Muscle of leg (tissue), 3 donors: ENCODE measurements at regions not wholly inside any gene's neighbourhood (a gene's known extent, or its start where the extent isn't known, plus 50 kb on each side); places are given as distances from the start of the nearest gene placed in this dataset.
A peak's percentile ranks its signal among the peaks of the same experiment; 100 is the strongest.

Experiments
- DNase-seq: peaks from one replicate; pipeline ENCODE4 v3.0.0; 2013
- H3K27ac ChIP-seq: one replicate; pipeline ENCODE4 v1.5.1; 2013; ENCODE audit warnings: mild to moderate bottlenecking, low read length, control low read depth
- H3K27me3 ChIP-seq: one replicate; pipeline ENCODE4 v1.6.1; 2013; ENCODE audit warnings: low read length; ENCODE audit not compliant: control insufficient read depth, insufficient read depth
- H3K36me3 ChIP-seq: one replicate; pipeline ENCODE4 v1.6.1; 2013; ENCODE audit warnings: low read length; ENCODE audit not compliant: control insufficient read depth, insufficient read depth
- H3K4me1 ChIP-seq: one replicate; pipeline ENCODE4 v1.6.1; 2013; ENCODE audit warnings: low read length; ENCODE audit not compliant: control insufficient read depth, insufficient read depth
- H3K4me3 ChIP-seq: one replicate; pipeline ENCODE4 v1.5.1; 2013; ENCODE audit warnings: low read length, control low read depth
- H3K9me3 ChIP-seq: replicated peaks from 2 replicates; pipeline ENCODE4 v1.6.1; 2013; ENCODE audit warnings: low read depth, low read length; ENCODE audit not compliant: control insufficient read depth
- WGBS: methylation state at CpG from one replicate; pipeline ENCODE4 v1.1.5; 2013; ENCODE audit warnings: missing lambda C conversion rate; ENCODE audit not compliant: insufficient coverage; 5-methylcytosine and 5-hydroxymethylcytosine counted together

DNA sequence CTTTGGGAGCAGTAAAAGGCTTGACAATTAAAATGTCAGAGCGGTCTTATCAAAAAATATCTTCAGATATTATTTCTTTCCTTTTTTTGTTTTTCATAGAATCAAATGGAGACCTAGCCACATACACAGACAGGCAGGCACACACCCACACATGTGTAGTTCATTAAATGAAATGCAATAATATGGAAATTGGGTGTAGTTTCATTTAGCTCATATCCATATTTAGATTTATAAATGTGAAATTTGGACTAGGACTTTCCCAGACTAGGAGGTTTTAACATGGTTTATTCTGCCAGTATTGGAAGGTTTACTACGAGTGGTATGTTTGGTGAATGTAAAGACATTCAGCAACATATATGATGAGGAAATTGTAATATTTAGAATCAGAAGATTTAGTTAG lies 277.7 kb upstream of the NT5E start:
- H3K4me1 ChIP-seq = no peaks in the 10 kb centered on the region
- H3K4me3 ChIP-seq = no peak overlapping the region
- H3K9me3 ChIP-seq = peaks cover 2% of the 10 kb centered on the region
- peak; percentile 31 for DNase-seq
- no peaks in the 10 kb centered on the region for H3K27me3 ChIP-seq
- H3K27ac ChIP-seq = no peak overlapping the region
- no peaks in the 10 kb centered on the region for H3K36me3 ChIP-seq
- WGBS = no CpG with 5 or more reads among the region's 2 CpGs

GRCh38 chr6:85169189-85169588 lies 280.7 kb upstream of the NT5E start:
- Histone ChIP-seq H3K9me3 (no peaks in the 10 kb centered on the region), H3K27me3 (no peaks in the 10 kb centered on the region), H3K36me3 (no peaks in the 10 kb centered on the region), H3K4me3 (no peak overlapping the region), H3K4me1 (no peaks in the 10 kb centered on the region), H3K27ac (no peak overlapping the region)
- WGBS = no CpG with 5 or more reads among the region's 2 CpGs
- DNase-seq = no peak

DNA sequence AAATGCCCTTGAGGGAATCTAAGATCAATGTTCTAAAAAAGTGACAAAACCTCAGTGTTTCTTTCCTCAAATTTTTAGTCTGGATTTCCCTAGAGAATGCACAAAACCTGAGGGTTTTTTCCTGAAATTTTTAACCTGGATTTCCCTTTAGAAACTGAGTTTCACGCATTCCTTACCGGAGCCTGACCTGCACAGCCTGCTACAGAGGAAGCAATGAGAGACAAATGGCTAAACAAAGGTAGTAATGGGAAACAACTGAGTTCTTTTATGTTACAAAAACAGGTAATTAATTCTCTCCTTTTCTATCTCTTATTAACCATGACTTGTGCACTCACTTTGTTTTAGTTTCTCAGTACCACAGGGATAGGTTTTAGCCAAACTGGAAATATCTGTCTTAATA lies 281.7 kb upstream of the NT5E start:
- WGBS = no CpG with 5 or more reads among the region's 2 CpGs
- H3K4me1 ChIP-seq = peaks cover 3% of the 10 kb centered on the region
- DNase-seq = no peak
- no peaks in the 10 kb centered on the region for H3K36me3 ChIP-seq
- no peaks in the 10 kb centered on the region for H3K27me3 ChIP-seq
- H3K9me3 ChIP-seq = no peaks in the 10 kb centered on the region
- H3K27ac ChIP-seq = no peak overlapping the region
- no peak overlapping the region for H3K4me3 ChIP-seq

DNA sequence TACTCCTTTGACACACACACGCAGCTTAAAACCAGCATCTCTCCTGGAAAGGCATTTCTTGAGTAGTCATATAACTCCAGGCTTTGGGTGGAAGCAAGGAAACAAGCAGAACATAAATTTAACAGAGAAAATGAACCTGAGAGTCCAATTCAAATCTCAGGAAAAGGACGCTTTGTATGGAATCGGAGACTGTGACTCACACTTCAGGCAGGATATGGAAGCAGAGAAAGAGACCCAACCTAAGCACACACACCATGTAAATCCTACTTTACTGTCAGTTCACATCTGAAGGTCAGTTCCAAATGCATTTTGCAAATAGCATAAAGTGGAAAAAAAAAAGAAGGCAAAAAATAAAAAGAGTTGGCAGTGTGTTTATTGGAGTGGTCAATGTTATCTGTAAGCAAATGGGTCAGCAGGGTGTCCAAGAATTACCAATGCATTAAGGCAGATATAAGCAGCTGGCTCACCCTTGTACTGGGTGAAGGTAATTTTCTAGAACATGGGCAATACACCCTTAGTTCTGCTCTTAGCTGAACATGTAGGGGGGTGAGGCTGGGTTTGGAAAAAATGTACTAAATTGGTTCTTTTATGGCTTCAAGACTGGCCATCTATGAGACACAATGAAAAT lies 283.7 kb upstream of the NT5E start:
- no CpG with 5 or more reads among the region's 3 CpGs for WGBS
- Histone ChIP-seq H3K9me3 (no peaks in the 10 kb centered on the region), H3K36me3 (no peaks in the 10 kb centered on the region), H3K27ac (no peak overlapping the region), H3K4me1 (peaks cover 3% of the 10 kb centered on the region), H3K27me3 (no peaks in the 10 kb centered on the region), H3K4me3 (no peak overlapping the region)
- peak; percentile 38 for DNase-seq

DNA sequence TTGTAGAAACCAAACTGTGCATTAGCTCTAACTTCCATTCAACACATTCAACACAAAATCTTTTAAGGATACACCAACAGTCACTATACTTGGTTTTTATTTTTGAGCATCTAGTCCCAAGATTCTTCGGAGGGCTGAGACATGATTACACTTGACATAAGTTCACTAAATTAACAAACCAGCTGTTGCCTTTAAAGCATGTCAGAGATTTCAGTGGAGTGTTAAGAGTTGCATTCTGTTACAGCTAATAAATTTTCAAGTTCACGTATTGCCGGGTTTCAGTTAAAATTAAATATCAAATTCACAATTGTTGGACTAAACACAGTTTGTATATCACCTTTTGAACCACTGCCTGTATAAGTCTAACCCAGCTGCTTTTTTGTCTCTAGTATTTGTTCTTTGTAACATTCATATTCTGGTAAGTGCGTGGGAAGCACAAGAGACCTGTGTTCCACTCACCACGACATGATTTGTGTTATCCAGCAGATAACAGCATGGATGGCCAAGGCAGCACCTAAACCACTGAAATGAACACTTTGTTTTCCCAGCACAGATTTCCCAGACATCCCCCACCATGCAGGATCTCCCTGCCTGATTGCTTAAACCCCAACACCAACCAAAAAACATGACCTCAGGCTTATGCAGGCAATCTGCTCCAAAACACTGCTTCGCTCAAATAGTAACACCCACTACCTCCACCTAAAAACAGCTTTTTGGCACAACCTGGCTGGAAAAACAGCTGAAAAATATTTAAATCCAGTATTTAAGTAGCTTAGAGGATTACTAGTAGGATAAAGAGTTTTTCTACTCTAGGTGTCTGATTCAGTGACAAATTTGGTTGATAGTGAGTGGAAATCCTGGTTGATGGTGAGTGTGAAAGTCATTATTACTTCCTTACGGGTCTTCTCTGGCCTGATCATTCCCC lies 286.5 kb upstream of the NT5E start:
- Histone ChIP-seq H3K27me3 (no peaks in the 10 kb centered on the region), H3K27ac (peak overlapping the region; percentile 61), H3K36me3 (no peaks in the 10 kb centered on the region), H3K4me1 (peaks cover 3% of the 10 kb centered on the region), H3K9me3 (no peaks in the 10 kb centered on the region), H3K4me3 (no peak overlapping the region)
- 20% methylated on average over 1 of the region's 7 CpGs for WGBS
- DNase-seq = peak; percentile 74

GRCh38 chr6:85157311-85157710 lies 292.6 kb upstream of the NT5E start:
- DNase-seq = no peak
- no CpG with 5 or more reads among the region's 2 CpGs for WGBS
- no peak overlapping the region for H3K4me3 ChIP-seq
- no peaks in the 10 kb centered on the region for H3K4me1 ChIP-seq
- H3K36me3 ChIP-seq = no peaks in the 10 kb centered on the region
- H3K9me3 ChIP-seq = no peaks in the 10 kb centered on the region
- H3K27ac ChIP-seq = no peak overlapping the region
- no peaks in the 10 kb centered on the region for H3K27me3 ChIP-seq

DNA sequence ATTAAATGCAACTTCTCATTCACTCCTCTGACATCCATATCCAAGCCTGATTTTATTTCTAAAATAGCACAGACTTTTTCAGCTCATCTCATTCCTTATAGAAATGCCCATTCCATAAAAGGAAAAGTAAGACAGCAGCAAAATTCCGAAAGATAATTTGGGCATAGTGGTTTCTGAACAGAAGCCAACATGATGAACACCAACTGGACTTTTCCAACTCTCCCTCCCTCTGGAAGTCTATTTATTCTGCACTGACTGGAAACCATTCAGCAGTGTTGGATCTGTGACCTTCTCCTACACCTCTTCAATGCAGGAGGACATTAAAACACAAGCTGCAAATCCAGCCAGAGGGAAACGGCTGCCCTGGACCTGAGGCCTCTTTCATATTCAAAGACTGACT lies 306.2 kb upstream of the NT5E start:
- WGBS = 20% methylated on average over 1 of the region's 2 CpGs
- H3K36me3 ChIP-seq = no peaks in the 10 kb centered on the region
- peak; percentile 82 for DNase-seq
- no peak overlapping the region for H3K4me3 ChIP-seq
- no peaks in the 10 kb centered on the region for H3K4me1 ChIP-seq
- no peak overlapping the region for H3K27ac ChIP-seq
- no peaks in the 10 kb centered on the region for H3K27me3 ChIP-seq
- no peaks in the 10 kb centered on the region for H3K9me3 ChIP-seq

GRCh38 chr6:85137865-85138264 lies 312.0 kb upstream of the NT5E start:
- Histone ChIP-seq H3K27ac (no peak overlapping the region), H3K9me3 (no peaks in the 10 kb centered on the region), H3K27me3 (no peaks in the 10 kb centered on the region), H3K36me3 (no peaks in the 10 kb centered on the region), H3K4me3 (no peak overlapping the region), H3K4me1 (no peaks in the 10 kb centered on the region)
- WGBS = no CpG with 5 or more reads among the region's 1 CpG
- DNase-seq = no peak

GRCh38 chr6:85136310-85136709 lies 313.6 kb upstream of the NT5E start:
- H3K4me3 ChIP-seq = no peak overlapping the region
- no peaks in the 10 kb centered on the region for H3K36me3 ChIP-seq
- H3K27me3 ChIP-seq = no peaks in the 10 kb centered on the region
- H3K4me1 ChIP-seq = no peaks in the 10 kb centered on the region
- 62% methylated on average over 2 of the region's 3 CpGs for WGBS
- H3K9me3 ChIP-seq = no peaks in the 10 kb centered on the region
- H3K27ac ChIP-seq = no peak overlapping the region
- DNase-seq = no peak

- no peaks in the 10 kb centered on the region for H3K27me3 ChIP-seq
- WGBS = no CpG with 5 or more reads among the region's 1 CpG
- H3K27ac ChIP-seq = no peak overlapping the region
- no peaks in the 10 kb centered on the region for H3K4me1 ChIP-seq
- H3K9me3 ChIP-seq = no peaks in the 10 kb centered on the region
- no peak overlapping the region for H3K4me3 ChIP-seq
- peak; percentile 20 for DNase-seq
- no peaks in the 10 kb centered on the region for H3K36me3 ChIP-seq
These were observed 314.3 kb upstream of the NT5E start for GRCh38 chr6:85135376-85136094.
